HG02840 (cell line): ENCODE measurements at regions not wholly inside any gene's neighbourhood (a gene's known extent, or its start where the extent isn't known, plus 50 kb on each side); places are given as distances from the start of the nearest gene placed in this dataset.

Experiments used
- ATAC-seq: cut with Tn5 transposase; IDR thresholded peaks from one replicate; pipeline ENCODE4 v1.9.1; 2021; ENCODE audit warnings: mild to moderate bottlenecking, moderate library complexity, moderate number of reproducible peaks; ENCODE audit not compliant: unreplicated experiment, low FRiP score

DNA sequence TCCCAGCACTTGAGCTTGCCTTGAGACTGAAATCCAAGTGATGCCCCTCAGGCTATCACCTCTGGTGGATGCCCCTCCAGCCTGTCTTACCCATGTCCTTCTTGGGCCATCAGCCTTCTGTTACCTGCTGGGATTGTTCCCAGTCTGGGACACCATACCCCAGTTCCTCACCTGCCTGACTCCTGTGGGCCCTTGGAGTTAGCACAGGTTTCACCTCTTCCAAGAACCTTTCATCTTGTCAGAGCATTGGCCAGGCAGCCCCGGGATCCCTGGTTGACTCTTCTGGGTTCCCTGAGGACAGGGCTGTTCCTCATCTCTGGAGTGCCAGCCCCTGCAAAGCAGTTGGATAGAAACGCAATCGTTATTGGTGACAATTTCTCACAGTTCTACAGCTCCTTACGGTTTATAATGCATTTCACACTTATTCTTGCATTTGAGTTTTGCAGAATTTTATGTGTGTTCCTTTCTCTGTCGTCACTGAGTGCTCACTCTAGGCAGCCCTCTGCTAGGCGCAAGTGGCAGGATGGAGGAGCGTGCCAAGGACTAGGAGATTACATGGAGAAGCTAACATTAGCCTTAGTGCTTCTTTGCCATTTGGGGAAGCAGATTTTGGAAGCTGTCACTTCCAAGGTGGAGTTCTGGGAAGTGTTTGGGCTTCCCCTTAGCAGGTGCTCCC is 139.7 kb downstream of the DDX1 start:
- ATAC-seq: no peak

GRCh38 chr2:15731889-15732271 is 140.2 kb downstream of the DDX1 start:
- ATAC-seq: no peak

DNA sequence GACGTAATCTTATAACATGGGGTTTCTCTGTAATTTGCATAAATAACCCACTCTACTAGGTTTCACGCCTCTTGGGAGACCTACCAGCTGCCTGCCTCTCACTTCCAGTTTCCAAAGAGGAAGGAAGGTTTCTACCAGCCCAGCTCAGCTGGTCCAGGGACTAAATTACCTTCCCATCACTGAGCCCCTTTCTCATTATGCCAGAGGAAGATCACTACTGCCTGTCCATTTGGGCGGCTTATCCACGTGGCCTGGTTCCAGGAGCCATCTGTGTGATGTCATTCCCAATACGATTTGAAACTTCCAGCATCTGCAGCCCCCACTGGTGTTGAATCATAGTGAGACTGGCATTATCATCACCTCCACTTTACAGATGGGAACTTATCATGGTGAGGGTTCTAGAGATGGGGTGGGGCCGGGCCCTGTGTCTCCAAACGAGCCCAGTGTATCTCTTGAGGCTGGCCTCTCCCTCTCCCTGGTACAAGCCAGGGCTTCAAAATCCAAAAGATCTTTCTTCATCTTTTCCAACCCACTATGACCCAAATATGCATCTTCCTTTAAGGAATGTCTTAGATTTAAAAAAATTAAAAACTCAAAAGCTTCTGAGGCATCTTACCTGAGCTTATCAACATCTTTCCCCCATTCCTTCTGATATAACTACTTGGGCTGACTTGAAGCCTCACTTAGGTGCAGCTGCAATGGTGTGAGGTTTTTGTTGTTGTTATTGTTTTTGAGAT is 140.8 kb downstream of the DDX1 start:
- ATAC-seq: peak; percentile 92

DNA sequence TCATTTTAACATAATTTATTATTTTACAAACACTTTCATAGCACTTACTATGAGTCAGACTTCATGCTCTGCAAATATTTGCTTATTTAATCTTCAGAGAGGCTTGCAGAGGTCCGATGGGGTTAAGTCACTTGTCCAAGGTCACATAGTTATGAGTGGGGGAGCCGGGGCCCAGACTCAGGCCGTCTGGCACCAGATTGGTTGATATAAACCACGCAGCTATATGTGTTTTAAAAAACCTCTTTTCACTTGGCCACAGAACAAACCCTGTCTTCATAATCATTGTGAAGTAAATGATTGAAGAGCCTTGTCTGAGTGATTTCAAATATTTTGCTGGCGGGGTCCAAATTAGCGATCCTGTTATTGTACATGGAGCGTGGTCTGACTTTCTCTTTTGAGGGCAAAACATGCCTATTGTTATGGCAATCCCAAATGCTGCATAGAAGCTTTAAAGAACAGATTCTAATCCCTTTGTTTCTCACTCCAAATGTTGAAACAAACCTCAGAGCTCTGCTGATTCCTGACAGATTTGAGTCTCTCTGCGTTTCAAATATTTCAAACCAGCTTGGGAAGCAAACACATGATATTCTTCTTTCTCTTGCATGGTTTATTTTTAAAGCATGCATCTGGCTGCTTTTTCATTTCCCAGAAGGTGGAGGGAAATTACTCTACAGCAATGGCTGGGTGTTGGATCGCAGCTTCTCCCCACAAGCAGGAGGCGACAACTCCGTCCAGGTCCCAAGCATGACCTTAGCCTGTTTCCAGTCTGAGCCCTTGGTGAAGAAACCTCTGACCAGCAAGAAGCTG is 142.4 kb downstream of the DDX1 start:
- no peak for ATAC-seq

DNA sequence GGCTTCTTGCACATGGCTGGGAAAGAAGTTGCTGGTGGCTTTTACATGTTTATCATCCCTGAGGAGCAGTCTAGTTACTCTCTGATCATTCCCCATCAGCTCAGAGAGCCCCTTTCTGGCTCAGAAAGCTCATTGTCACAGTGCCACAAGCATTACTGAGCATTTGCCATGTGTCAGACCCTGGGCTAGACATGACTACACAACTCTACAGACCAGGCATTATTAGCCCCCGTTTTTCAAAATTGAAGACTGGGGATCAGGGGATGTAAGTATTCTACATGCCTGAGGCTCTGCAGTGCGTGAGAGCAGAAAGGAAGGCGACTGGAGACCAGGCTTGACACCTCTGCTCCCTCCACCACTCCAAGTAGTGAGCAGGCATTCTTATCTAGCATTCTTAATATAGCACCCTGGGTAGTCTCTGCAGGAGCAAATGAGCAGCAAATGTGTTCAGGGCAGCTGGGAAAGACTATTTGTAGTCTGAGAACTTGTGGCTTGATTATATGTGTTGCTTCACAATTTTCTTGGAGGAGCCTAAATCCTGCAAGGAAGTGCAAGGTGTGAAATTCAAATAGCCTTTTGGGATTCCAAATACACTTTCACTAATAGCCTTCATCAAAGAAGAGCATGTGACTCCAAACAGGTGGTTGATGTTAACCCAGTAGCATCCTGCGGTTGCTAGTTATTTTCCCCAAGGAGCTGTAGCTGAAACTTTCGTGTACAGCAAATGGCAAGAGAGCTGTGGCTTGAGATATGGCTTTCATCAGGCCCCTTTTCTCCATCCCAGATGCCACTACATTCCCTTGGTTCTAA is 143.2 kb downstream of the DDX1 start:
- no peak for ATAC-seq

DNA sequence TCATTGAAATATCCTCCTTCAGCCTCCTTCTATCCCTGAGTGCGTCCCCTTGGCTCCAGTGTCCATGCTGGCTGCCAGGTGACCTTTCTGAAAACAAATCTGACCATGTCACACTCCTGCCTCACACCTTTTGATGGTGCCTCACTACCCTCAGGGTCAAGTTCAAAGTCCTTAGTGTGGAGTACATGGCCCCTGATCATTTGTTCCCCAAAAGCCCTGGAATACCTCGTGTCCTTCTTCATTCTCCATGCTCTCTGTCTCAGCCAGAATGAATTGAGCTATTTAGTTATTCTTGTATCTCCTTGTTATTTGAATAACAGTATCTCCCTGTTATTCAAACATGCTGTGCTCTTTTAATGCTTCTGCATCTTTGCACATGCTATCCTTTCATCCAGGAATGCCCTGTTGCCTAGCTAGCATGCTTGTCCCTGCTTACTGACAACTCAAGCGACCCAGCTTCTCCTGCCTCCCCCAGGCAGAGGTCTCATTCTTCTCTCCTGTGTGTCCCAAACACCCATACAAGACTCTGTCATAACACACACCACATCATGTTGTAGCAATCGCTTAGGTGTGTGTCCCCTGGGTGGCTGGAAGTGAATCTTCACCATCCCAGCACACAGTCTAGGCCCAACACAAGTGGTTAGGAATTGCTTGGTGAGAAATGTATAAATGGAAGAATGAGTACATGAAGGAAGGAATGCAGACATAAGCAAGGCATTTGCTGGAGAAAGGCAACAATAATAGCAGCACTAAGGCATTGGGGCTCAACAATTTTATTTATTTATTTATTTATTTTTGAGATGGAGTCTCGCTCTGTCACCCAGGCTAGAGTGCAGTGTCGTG is 144.0 kb downstream of the DDX1 start:
- no peak for ATAC-seq

DNA sequence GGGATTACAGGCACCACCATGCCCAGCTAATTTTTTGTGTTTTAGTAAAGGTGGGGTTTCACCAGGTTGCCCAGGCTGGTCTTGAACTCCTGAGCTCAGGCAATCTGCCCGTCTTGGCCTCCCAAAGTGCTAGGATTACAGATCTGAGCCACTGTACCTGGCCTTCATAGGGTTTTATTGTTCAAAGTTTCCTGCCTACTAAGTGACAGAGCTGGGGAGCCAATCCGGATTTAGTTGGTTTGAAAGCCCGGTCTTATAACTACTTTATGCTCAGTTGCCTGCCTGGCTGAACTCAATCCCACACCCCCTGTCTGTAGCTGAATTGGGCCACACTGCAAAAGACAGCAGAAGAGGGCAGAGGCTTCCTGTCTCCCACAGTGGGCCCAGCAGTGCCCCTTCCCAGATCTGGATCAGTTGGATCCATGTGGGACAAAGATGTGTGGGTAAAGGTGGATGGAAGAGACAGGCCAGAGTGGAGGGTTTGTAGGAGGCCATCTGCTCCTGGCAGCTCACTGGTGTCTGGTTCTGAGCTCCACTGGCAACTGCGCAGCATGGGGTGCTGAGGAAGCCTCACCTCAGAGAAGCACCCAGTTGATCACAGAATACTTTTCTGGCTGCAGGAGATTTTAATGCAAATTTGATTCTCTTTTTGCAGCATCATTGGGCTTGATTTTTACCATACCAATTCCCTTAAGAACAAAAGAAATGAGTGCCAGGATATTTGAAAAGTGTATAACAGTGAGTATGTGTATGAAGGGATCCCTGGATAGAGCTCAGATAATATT is 144.9 kb downstream of the DDX1 start:
- no peak for ATAC-seq

DNA sequence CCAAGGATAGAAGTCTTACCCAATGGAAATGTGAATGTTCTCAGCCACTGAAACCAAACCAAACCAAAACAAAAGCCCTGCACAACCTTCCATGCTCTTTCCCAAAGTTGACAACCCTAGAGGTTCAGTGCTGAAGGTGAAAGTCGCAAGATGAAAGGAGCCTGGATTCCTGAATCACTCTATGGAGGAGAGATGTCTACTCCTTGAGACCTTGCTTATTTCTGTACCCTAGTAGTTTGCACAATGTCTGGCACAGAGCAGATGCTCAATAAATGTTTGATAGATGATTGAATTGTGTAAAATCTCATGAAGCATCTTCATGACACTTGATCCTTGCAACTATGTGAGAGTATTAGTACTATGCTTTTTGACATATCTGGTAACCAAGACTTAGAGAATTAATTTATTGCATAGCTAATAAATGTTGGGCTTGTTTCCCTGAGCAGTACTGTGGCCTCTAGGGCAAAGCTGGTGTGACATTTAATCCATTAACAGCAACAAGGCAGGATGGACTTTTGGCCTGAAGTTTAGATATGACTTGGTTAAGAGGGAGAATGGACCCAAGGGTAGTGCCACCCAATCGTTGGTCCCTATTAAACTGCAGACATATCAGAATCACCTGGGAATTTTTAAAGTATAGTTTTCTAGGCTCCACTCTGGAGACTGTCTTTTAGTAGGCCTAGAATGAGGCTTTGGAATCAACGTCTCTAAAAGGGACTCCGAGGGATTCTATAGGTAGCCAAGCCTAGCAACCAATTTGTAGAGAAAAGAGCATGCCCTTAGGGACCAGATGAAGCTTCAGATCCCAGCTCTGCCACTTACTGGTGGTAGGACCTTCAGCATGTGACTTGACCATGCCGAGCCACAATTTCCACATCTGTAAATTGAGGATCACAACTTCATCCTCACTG is 145.9 kb downstream of the DDX1 start:
- no peak for ATAC-seq

GRCh38 chr2:15738225-15738546 is 146.5 kb downstream of the DDX1 start:
- no peak for ATAC-seq

DNA sequence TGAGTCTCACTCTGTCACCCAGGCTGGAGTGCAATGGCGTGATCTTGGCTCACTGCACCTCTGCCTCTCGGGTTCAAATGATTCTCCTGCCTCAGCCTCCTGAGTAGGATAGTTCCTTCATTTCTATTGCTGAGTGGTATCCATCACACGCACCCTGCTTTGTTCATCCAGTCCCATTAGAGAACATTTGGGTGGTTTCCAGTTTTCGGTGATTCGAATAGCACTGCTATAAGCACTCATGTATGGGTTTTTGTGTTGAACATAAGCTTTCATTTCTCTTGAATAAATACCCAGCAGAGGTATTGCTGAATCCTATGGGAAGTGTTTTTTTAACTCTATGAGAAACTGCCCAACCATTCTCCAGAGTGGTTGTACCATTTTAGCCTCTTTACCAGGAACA is 147.3 kb downstream of the DDX1 start:
- no peak for ATAC-seq

GRCh38 chr2:15744820-15745219 is 153.2 kb downstream of the DDX1 start:
- ATAC-seq: no peak

- ATAC-seq: no peak
Observed at GRCh38 chr2:15745350-15745749, 153.7 kb downstream of the DDX1 start.

DNA sequence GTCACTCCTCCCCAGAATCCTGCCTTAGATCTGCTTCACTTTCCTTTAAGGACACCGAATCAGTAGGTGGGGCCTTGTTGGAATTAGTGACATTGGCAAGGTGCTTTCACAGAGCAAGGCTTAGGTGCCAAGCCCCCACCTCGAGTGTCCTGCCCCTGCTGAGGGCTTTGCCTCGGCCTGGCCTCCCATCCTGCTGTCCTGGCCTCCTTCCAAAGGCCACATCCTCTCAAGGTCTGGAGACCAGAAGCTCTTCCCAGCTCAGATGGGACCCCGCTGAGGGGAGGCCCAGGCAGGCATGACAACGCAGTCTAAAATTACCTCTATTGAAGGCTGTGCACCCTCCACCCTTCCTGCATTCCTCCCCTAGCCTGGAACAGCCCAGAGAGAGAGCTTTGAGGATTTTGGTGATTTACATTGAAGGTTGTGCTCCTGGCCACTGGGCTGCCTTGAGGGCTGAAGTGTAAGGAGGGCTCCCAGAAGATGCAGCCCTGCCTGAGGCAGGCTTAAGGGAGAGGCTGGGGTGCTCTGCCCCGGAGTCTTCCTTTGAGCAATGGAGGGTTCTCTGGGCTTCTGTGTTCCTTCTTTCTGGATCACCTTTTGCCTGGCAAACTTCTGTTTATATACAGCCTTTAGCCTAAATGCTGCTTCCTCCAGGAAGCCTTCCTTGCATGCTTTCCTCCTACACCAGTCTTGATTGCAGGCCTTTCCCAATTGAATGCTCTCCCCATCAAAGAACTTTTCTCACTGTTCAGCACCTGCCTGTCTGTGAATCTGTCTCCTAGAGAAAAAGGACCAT is 154.4 kb downstream of the DDX1 start:
- ATAC-seq: no peak

GRCh38 chr2:15746703-15747550 is 155.3 kb downstream of the DDX1 start:
- ATAC-seq: no peak

DNA sequence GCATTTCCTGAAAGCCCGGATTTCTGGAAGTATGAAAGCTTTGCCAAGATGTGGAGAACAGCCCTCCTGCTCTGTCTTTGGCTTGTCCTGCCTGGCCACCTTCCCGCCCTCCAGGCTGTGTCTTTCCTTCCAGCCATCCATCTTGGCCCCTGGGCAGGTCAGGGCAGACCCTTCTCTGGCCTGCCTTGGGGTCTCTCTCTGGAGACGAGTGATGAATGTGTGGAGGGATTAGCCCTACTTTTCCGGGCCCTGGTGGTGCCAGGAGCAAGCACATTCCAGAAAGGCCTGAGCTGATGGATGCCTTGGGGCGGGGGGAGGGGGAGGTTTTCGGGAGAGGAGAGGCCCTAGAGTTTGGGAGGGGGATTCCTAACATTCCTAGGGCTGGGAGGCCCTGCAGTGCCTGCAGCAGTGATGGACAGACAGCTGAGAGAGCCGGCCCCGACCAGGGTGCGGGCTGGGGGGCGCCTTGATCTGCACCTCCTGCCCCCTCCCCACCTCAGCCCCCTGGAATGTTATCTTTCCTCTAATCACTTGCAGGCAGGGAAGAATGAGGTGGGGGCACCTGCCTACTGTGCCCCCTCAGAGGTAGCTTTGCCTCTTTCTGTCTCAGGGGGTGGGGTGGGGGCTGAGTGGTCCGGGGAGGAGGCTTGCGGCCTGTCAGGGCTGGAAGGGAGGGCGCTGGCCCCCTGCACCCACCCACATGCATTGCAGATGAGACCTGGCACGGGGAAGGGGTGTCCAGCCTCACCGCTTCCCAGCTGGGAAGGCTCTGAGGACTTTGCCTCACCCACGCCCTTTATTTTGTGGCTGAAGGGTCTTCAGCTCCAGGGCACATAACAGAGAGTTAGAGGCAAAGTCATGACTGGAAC is 156.2 kb downstream of the DDX1 start:
- ATAC-seq: no peak
